Muscle layer of colon (tissue), 2 donors: ENCODE measurements at regions not wholly inside any gene's neighbourhood (a gene's known extent, or its start where the extent isn't known, plus 50 kb on each side); places are given as distances from the start of the nearest gene placed in this dataset.

Experiments
- H3K27ac ChIP-seq: one replicate; pipeline ENCODE4 v1.7.0; 2013; ENCODE audit warnings: low read depth, mild to moderate bottlenecking, low read length, moderate library complexity
- H3K27me3 ChIP-seq, 2 donors: one replicate each; pipeline ENCODE4 v1.7.0; 2013; ENCODE audit warnings: low read length in 2 of 2, mild to moderate bottlenecking in 2 of 2; ENCODE audit not compliant: insufficient read depth in 2 of 2, control insufficient read depth in 1 of 2
- H3K36me3 ChIP-seq: one replicate; pipeline ENCODE4 v1.7.0; 2013; ENCODE audit warnings: mild to moderate bottlenecking, low read length; ENCODE audit not compliant: insufficient read depth
- H3K4me1 ChIP-seq: one replicate; pipeline ENCODE4 v1.7.0; 2013; ENCODE audit warnings: mild to moderate bottlenecking, low read length; ENCODE audit not compliant: insufficient read depth
- H3K4me3 ChIP-seq, 2 donors: one replicate each; pipeline ENCODE4 v1.7.0; 2013; ENCODE audit warnings: low read length in 2 of 2, low read depth in 1 of 2, mild to moderate bottlenecking in 1 of 2, moderate library complexity in 1 of 2
- H3K9ac ChIP-seq: one replicate; pipeline ENCODE4 v1.7.0; 2013; ENCODE audit warnings: low read length
- H3K9me3 ChIP-seq: one replicate; pipeline ENCODE4 v1.7.0; 2013; ENCODE audit warnings: mild to moderate bottlenecking, low read length
- donor health status: abdominal sarcoma.
- donor health status: Adenocarcinoma of cecum.

- H3K4me1 ChIP-seq: no peaks in the 10 kb centered on the region
Measured at GRCh38 chr5:81914696-81915095, 57.1 kb upstream of the ATG10 start.

GRCh38 chr5:81912933-81913332, 58.9 kb upstream of the ATG10 start:
- Histone ChIP-seq H3K4me3 (no peak overlapping the region), H3K27me3 (no peaks in the 10 kb centered on the region), H3K36me3 (no peaks in the 10 kb centered on the region), H3K9me3 (no peaks in the 10 kb centered on the region), H3K27ac (no peak overlapping the region), H3K4me1 (no peaks in the 10 kb centered on the region), H3K9ac (no peak overlapping the region)

More at GRCh38 chr5:81914696-81915095, 57.1 kb upstream of the ATG10 start:
- no peak overlapping the region for H3K27ac ChIP-seq
- H3K9me3 ChIP-seq: no peaks in the 10 kb centered on the region
- no peaks in the 10 kb centered on the region for H3K27me3 ChIP-seq
- no peak overlapping the region for H3K4me3 ChIP-seq
- H3K36me3 ChIP-seq: no peaks in the 10 kb centered on the region
- no peak overlapping the region for H3K9ac ChIP-seq

- Histone ChIP-seq H3K27me3 (no peaks in the 10 kb centered on the region), H3K36me3 (no peaks in the 10 kb centered on the region), H3K4me1 (no peaks in the 10 kb centered on the region), H3K9ac (no peak overlapping the region), H3K4me3 (no peak overlapping the region), H3K27ac (no peak overlapping the region), H3K9me3 (no peaks in the 10 kb centered on the region)
Measured at GRCh38 chr5:81909677-81910076, 62.1 kb upstream of the ATG10 start.

GRCh38 chr5:81908771-81909170, 63.1 kb upstream of the ATG10 start:
- Histone ChIP-seq H3K36me3 (no peaks in the 10 kb centered on the region), H3K9me3 (no peaks in the 10 kb centered on the region), H3K4me3 (no peak overlapping the region), H3K27me3 (no peaks in the 10 kb centered on the region), H3K9ac (no peak overlapping the region), H3K4me1 (no peaks in the 10 kb centered on the region), H3K27ac (no peak overlapping the region)

GRCh38 chr5:81908044-81908443, 63.8 kb upstream of the ATG10 start:
- no peaks in the 10 kb centered on the region for H3K27me3 ChIP-seq
- no peak overlapping the region for H3K27ac ChIP-seq

GRCh38 chr5:81907012-81907635, 64.7 kb upstream of the ATG10 start:
- no peaks in the 10 kb centered on the region for H3K4me1 ChIP-seq
- H3K27me3 ChIP-seq: no peaks in the 10 kb centered on the region
- H3K36me3 ChIP-seq: no peaks in the 10 kb centered on the region
- H3K27ac ChIP-seq: no peak overlapping the region
- H3K9ac ChIP-seq: no peak overlapping the region
- H3K4me3 ChIP-seq: no peak overlapping the region
- no peaks in the 10 kb centered on the region for H3K9me3 ChIP-seq

More at GRCh38 chr5:81908044-81908443, 63.8 kb upstream of the ATG10 start:
- Histone ChIP-seq H3K4me3 (no peak overlapping the region), H3K36me3 (no peaks in the 10 kb centered on the region), H3K9me3 (no peaks in the 10 kb centered on the region), H3K9ac (no peak overlapping the region), H3K4me1 (no peaks in the 10 kb centered on the region)

- Histone ChIP-seq H3K4me1 (no peaks in the 10 kb centered on the region), H3K27ac (no peak overlapping the region), H3K4me3 (no peak overlapping the region), H3K9me3 (no peaks in the 10 kb centered on the region), H3K9ac (no peak overlapping the region), H3K36me3 (no peaks in the 10 kb centered on the region), H3K27me3 (no peaks in the 10 kb centered on the region)
Measured at GRCh38 chr5:81906086-81906485, 65.7 kb upstream of the ATG10 start.

- no peaks in the 10 kb centered on the region for H3K9me3 ChIP-seq
Measured at GRCh38 chr5:81904861-81905260, 67.0 kb upstream of the ATG10 start.

GRCh38 chr5:81904166-81904565, 67.7 kb upstream of the ATG10 start:
- Histone ChIP-seq H3K36me3 (no peaks in the 10 kb centered on the region), H3K4me3 (no peak overlapping the region), H3K9me3 (no peaks in the 10 kb centered on the region), H3K27ac (no peak overlapping the region), H3K27me3 (no peaks in the 10 kb centered on the region), H3K9ac (no peak overlapping the region), H3K4me1 (no peaks in the 10 kb centered on the region)

More at GRCh38 chr5:81904861-81905260, 67.0 kb upstream of the ATG10 start:
- no peaks in the 10 kb centered on the region for H3K4me1 ChIP-seq
- H3K36me3 ChIP-seq: no peaks in the 10 kb centered on the region
- no peak overlapping the region for H3K27ac ChIP-seq
- H3K9ac ChIP-seq: no peak overlapping the region
- H3K4me3 ChIP-seq: no peak overlapping the region
- H3K27me3 ChIP-seq: no peaks in the 10 kb centered on the region

- no peaks in the 10 kb centered on the region for H3K36me3 ChIP-seq
- no peak overlapping the region for H3K27ac ChIP-seq
- H3K4me3 ChIP-seq: no peak overlapping the region
- no peaks in the 10 kb centered on the region for H3K9me3 ChIP-seq
- no peaks in the 10 kb centered on the region for H3K27me3 ChIP-seq
- no peak overlapping the region for H3K9ac ChIP-seq
- no peaks in the 10 kb centered on the region for H3K4me1 ChIP-seq
Measured at GRCh38 chr5:81901586-81901985, 70.2 kb upstream of the ATG10 start.

- H3K36me3 ChIP-seq: no peaks in the 10 kb centered on the region
- no peaks in the 10 kb centered on the region for H3K9me3 ChIP-seq
- H3K9ac ChIP-seq: no peak overlapping the region
- no peaks in the 10 kb centered on the region for H3K27me3 ChIP-seq
- no peaks in the 10 kb centered on the region for H3K4me1 ChIP-seq
- no peak overlapping the region for H3K4me3 ChIP-seq
- H3K27ac ChIP-seq: no peak overlapping the region
Measured at GRCh38 chr5:81899123-81899522, 72.7 kb upstream of the ATG10 start.

- Histone ChIP-seq H3K27ac (no peak overlapping the region), H3K27me3 (no peaks in the 10 kb centered on the region), H3K36me3 (no peaks in the 10 kb centered on the region), H3K4me3 (no peak overlapping the region), H3K4me1 (no peaks in the 10 kb centered on the region), H3K9ac (no peak overlapping the region), H3K9me3 (no peaks in the 10 kb centered on the region)
Measured at GRCh38 chr5:81898403-81898802, 73.4 kb upstream of the ATG10 start.
